ENCODE measurements at regions not wholly inside any gene's neighbourhood (a gene's known extent, or its start where the extent isn't known, plus 50 kb on each side); places are given as distances from the start of the nearest gene placed in this dataset.

DNA sequence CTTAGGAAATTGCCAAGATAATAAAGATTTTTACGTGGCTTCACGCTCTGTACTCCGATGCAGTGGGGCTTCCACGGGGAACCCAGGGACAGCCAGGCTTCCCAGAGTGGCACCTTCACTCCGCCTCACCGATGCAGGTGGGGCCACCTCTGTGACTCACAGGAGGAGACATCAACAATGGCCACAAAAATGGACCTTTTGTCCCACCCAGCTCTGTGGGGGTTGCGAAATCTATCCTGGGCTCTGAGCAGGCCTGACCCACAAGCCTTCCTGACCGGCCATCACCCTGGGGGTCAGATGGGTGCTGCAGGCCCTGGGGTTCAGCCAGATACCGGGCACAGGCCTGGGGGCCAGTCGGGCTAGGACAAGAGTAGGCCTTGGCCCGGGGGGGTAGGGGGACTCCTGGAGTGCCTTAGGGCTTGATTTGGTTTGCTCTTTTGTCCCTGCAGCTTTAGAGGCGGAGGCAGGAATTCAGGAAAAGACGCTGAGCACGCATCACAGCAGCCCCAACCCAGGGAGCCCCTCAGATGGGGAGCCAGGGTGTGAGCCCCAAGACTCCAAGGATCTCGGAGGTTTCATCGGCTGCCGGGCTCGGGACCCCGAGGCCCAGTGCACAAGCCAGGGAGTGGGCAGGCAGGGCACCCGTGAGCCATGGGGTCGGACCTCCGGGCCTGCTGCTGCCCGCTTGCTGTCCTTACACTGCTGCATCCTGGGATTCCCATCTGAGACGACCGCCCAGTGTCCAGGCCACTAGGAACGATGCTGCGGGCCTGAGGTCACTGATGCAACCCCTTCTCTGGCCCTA lies 136.5 kb upstream of the NKX1-1 start:
- H3K4me3 ChIP-seq (ENCODE audit: low read depth, low read length), result no peak overlapping the region
- in situ Hi-C loops (cut with HindIII; ENCODE audit: low sequenced_read_pairs), result no loop called here
- DNase-seq (ENCODE audit: low read depth, low spot score), result no peak

GRCh38 chr4:1542226-1542490 lies 135.9 kb upstream of the NKX1-1 start:
- in situ Hi-C loops (cut with HindIII; ENCODE audit: low sequenced_read_pairs), result no loop called here
- DNase-seq (ENCODE audit: low read depth, low spot score), result no peak
- no peak overlapping the region for H3K4me3 ChIP-seq (ENCODE audit: low read depth, low read length)
- TF ChIP-seq, protein P1, sequence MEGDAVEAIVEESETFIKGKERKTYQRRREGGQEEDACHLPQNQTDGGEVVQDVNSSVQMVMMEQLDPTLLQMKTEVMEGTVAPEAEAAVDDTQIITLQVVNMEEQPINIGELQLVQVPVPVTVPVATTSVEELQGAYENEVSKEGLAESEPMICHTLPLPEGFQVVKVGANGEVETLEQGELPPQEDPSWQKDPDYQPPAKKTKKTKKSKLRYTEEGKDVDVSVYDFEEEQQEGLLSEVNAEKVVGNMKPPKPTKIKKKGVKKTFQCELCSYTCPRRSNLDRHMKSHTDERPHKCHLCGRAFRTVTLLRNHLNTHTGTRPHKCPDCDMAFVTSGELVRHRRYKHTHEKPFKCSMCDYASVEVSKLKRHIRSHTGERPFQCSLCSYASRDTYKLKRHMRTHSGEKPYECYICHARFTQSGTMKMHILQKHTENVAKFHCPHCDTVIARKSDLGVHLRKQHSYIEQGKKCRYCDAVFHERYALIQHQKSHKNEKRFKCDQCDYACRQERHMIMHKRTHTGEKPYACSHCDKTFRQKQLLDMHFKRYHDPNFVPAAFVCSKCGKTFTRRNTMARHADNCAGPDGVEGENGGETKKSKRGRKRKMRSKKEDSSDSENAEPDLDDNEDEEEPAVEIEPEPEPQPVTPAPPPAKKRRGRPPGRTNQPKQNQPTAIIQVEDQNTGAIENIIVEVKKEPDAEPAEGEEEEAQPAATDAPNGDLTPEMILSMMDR (IDR thresholded peaks at IDR 0.05; ENCODE audit: low read depth, low read length), result no peak

More for the DNA sequence above, 136.5 kb upstream of the NKX1-1 start:
- TF ChIP-seq, protein P1 (IDR thresholded peaks at IDR 0.05; ENCODE audit: low read depth, low read length), result no peak

DNA sequence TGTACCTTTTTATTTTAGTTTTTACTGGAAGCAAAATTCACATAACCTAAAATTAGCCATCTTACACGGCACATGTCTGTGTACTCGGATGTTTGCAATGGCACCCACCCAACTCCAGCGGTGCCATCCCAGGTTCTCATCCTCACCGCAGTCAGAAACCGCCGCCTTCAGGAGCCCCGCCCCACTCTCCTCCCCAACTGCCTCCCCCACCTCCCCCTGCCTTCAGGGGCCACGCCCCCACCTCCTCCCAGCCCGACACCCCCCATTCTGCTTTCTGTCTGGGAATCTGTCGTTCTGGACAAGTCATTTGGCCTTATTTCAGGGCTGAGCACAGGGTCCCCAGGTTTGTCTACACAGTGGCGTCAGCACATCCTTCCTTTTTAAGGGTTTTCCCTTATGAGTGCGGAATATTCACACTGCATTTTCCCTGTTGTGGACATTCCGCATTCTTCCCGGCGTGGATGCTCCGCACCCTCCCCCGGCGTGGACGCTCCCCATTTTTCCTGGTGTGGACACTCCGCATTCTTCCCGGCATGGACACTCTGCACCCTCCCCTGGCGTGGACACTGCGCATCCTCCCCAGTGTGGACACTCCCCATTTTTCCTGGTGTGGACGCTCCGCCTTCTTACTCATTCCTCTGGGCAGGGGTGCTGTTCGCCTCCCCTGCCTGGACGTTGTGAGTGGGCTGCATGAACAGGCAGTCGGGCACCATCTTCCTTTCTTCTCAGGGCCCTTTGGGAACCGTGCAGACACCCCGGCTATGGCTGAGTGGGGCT lies 135.4 kb upstream of the NKX1-1 start:
- H3K4me3 ChIP-seq (ENCODE audit: low read depth, low read length), result no peak overlapping the region
- TF ChIP-seq, protein P1 (IDR thresholded peaks at IDR 0.05; ENCODE audit: low read depth, low read length), result no peak
- no peak for DNase-seq (ENCODE audit: low read depth, low spot score)
- in situ Hi-C loops (cut with HindIII; ENCODE audit: low sequenced_read_pairs), result no loop called here

DNA sequence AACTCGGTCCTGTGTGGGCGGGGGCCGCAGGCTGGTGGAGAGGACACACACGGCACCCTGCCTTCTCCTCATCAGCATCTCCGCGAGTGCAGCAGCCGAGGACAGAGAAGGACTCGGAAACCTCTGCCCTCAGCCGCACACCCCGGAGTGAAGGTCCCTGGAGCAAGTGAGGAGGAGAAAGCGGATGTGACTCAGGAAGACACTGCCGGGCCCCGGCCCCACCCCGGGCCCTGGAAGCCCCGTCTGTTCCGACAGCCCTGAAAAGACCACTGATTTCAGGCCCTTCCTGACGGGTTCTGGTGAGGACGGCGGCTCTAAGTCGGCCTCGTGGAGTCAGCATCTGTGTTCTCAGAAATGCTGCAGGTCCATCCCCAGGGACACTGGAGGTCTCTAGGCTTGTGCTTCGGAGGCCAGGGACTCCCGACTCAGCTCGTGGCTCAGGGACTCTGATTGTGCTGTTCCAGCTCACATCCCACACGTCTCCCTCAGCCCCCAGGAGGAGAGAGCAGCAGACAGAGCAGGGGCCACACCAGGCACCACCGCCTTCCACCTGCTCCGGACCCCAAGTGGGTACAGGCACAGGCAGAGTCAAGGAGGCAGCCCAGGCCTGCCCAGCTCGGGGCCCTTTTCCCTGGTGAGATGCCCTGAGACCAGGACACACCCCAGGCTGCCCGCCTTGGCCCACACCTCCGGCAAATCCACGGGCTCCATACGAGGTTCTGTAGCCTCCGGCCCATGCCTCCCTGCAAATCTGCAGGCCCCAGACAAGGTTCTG lies 134.5 kb upstream of the NKX1-1 start:
- TF ChIP-seq, protein P1 (IDR thresholded peaks at IDR 0.05; ENCODE audit: low read depth, low read length), result no peak
- DNase-seq (ENCODE audit: low read depth, low spot score), result no peak

GRCh38 chr4:1539859-1540600 lies 133.8 kb upstream of the NKX1-1 start:
- no peak for DNase-seq (ENCODE audit: low read depth, low spot score)
- in situ Hi-C loops (cut with HindIII; ENCODE audit: low sequenced_read_pairs), result no loop called here
- TF ChIP-seq, protein P1 (IDR thresholded peaks at IDR 0.05; ENCODE audit: low read depth, low read length), result no peak

More for the DNA sequence above, 134.5 kb upstream of the NKX1-1 start:
- in situ Hi-C loops (cut with HindIII; ENCODE audit: low sequenced_read_pairs), result no loop called here
- no peak overlapping the region for H3K4me3 ChIP-seq (ENCODE audit: low read depth, low read length)

More at GRCh38 chr4:1539859-1540600, 133.8 kb upstream of the NKX1-1 start:
- H3K4me3 ChIP-seq (ENCODE audit: low read depth, low read length), result no peak overlapping the region

Data from astrocyte of the spinal cord (primary cell).